SJSA1 (cell line): ENCODE measurements at regions not wholly inside any gene's neighbourhood (a gene's known extent, or its start where the extent isn't known, plus 50 kb on each side); places are given as distances from the start of the nearest gene placed in this dataset.
"Not testable (repeated sequence)": the region's sequence is repeated elsewhere in the genome, so short reads cannot be mapped to it uniquely, and the experiment has no call there.

Experiments
- DNase-seq, 2 experiments: peaks; one replicate each; pipeline ENCODE4 v3.0.0-alpha.2; 2015 to 2020; ENCODE audit warnings: low spot score in 2 of 2, low read depth in 1 of 2
- H3K27ac ChIP-seq: fragments of 250-450 bp; sonication (Bioruptor Pico); 2 replicates; pipeline ENCODE4 v1.5.1; 2020; ENCODE audit warnings: mild to moderate bottlenecking, moderate library complexity
- H3K27me3 ChIP-seq: fragments of 250-450 bp; sonication (Bioruptor Pico); replicated peaks from 2 replicates; pipeline ENCODE4 v1.5.1; 2020; ENCODE audit warnings: mild to moderate bottlenecking, moderate library complexity
- H3K36me3 ChIP-seq: fragments of 250-450 bp; sonication (Bioruptor Pico); 2 replicates; pipeline ENCODE4 v1.5.1; 2020; ENCODE audit warnings: mild to moderate bottlenecking
- H3K4me1 ChIP-seq: fragments of 250-450 bp; sonication (Bioruptor Pico); replicated peaks from 2 replicates; pipeline ENCODE4 v1.6.1; 2021; ENCODE audit warnings: mild to moderate bottlenecking
- H3K4me3 ChIP-seq: fragments of 250-450 bp; sonication (Bioruptor Pico); 2 replicates; pipeline ENCODE4 v1.5.1; 2020; ENCODE audit warnings: mild to moderate bottlenecking
- H3K9me3 ChIP-seq: fragments of 250-450 bp; sonication (Bioruptor Pico); replicated peaks from 2 replicates; pipeline ENCODE4 v1.5.1; 2020; ENCODE audit warnings: mild to moderate bottlenecking

DNA sequence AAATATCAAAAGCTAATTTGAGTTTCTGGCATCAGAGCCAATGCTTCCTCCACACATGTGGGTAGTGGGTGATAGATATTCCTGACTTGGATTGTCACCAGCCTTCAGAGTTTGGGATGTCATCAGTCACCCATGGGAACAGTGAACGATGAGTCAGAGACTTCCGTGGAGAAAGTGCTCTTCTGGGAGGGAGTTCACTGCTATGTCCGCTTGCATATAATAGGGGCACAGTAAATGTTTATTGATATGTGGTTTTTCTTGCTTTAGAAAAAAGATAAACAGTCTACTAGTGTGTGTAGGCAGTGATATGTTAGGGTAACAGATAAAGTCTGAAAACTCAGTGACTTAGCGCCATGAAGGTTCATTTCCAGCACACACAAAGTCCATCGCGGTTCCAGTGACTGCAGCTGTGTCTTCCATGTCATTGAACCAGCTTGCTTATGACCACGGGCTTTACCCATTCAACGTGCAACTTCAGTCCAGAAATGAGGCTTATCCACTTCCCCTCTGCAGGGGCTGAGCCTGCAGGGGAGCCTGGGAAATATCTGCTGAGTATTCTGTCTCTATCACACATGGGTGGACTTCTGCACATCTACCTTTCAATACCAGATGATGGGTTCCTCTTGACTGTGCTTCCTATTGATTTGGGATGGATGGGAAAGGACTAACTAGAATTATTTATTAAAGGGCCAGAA, 87.7 kb upstream of the WWC2 start:
- Histone ChIP-seq H3K27ac (no peak overlapping the region), H3K36me3 (no peaks in the 10 kb centered on the region), H3K27me3 (no peaks in the 10 kb centered on the region), H3K4me1 (peaks cover 19% of the 10 kb centered on the region), H3K9me3 (no peaks in the 10 kb centered on the region), H3K4me3 (no peak overlapping the region)
- DNase-seq = peak; percentile 76 to 90

DNA sequence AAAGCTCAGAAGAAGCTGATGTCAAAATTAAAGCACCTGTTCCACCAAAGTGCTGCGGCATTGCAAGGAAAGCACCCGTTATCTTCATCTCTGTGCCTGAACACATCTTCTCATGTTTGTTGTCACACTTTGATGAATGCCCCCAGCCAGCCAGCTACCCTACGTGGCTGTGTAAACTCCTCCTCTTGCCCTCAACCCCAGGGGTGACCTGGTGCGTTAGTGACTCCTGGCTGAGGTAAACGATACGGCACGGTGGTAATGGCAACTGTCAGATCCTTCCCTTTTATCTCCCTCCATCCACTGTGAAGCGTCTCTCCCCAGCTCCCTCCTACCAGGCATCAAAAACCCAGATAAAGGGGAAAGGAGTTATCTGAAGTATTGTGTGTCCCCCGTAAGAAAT, 90.6 kb upstream of the WWC2 start:
- H3K36me3 ChIP-seq = no peaks in the 10 kb centered on the region
- H3K27me3 ChIP-seq = no peaks in the 10 kb centered on the region
- no peak for DNase-seq
- no peak overlapping the region for H3K27ac ChIP-seq
- no peaks in the 10 kb centered on the region for H3K9me3 ChIP-seq
- peaks cover 19% of the 10 kb centered on the region for H3K4me1 ChIP-seq
- H3K4me3 ChIP-seq = no peak overlapping the region

DNA sequence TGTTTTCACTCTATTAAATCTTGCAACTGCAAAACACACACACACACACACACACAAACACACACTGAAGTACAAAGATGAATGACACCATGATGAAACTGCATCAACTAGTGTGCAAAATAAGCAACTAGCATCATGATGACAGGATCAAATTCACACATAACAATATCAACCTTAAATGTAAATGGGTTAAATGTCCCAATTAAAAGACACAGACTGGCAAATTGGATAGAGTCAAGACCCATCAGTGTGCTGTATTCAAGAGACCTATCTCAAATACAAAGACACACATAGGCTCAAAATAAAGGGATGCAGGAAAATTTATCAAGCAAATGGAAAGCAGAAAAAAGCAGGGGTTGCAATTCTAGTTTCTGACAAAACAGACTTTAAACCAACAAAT, 87.2 kb upstream of the DCTD start:
- DNase-seq, H3K36me3 ChIP-seq, H3K9me3 ChIP-seq, H3K27ac ChIP-seq, H3K27me3 ChIP-seq, H3K4me3 ChIP-seq, H3K4me1 ChIP-seq: not testable (repeated sequence)

DNA sequence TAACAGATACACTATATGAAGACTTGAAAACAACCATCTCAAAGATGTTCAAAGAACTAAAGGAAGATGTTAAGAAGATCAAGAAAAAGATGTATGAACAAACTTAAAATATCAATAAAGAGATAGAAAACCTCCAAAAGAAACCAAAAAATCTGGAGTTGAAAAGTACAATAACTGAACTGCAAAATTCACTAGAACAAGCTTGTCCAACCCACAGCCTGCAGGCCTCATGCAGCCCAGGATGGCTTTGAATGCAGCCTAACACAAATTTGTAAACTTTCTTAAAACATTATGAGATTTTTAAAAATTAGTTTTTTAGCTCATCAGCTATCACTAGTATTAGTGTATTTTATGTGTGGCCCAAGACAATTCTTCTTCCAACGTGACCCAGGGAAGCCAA, 77.0 kb upstream of the DCTD start:
- H3K4me1 ChIP-seq = no peaks in the 10 kb centered on the region
- no peak overlapping the region for H3K27ac ChIP-seq
- H3K4me3 ChIP-seq = no peak overlapping the region
- DNase-seq = no peak
- no peaks in the 10 kb centered on the region for H3K36me3 ChIP-seq
- no peaks in the 10 kb centered on the region for H3K27me3 ChIP-seq
- no peaks in the 10 kb centered on the region; the same call in 1 of the 2 replicates for H3K9me3 ChIP-seq

DNA sequence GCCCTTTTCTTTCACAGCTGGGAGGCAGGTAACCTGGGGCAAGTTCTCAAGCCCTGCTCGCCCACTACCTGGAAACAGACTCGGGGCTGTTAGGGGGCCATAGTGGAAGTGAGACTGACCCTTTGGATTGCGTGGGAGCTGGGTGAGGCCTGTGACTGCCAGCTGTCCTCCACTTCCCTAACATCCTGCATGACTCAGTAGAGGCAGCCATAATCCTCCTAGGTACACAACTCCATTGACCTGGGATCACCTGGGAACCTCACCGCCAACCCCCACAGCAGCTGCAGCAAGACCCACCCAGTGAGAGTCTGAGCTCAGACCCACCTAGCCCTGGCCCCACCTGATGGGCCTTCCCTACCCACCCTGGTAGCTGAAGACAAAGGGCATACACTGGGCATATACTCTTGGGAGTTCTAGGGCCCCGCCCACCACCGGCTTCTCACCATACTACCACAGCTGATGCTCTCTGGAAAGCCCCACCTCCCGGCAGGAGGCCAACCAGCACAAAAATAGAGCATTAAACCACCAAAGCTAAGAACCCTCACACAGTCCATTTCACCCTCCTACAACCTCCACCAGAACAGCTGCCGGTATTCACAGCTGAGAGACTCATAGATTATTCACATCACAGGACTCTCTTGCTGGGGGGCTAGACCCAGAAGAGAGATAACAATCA, 61.1 kb upstream of the DCTD start:
- no peaks in the 10 kb centered on the region for H3K9me3 ChIP-seq
- no peaks in the 10 kb centered on the region for H3K27me3 ChIP-seq
- H3K36me3 ChIP-seq = no peaks in the 10 kb centered on the region; the same call in 1 of the 2 replicates
- peak; percentile 42 to 63 for DNase-seq
- peaks cover 50% of the 10 kb centered on the region for H3K4me1 ChIP-seq
- no peak overlapping the region for H3K4me3 ChIP-seq
- H3K27ac ChIP-seq = peak overlapping the region; percentile 36

DNA sequence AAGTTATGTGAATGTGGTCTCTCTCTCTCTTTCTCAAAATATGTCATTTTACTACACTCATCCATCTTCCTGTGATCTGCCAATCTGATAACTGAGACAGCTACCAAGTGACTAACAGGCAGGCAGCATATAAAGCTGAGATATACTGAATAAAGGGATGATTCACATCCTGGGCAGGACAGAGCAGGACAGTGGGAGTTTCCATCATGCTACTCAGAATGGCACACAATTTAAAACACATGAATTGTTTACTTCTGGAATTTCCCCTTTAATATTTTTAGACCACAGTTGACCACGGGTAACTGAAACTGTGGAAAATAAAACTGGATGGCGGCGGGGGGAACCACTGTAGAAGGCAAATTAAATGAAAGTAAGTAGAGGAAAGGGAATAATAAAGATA, 58.6 kb upstream of the DCTD start:
- Histone ChIP-seq H3K27me3 (no peaks in the 10 kb centered on the region), H3K4me3 (no peak overlapping the region), H3K4me1 (peaks cover 56% of the 10 kb centered on the region), H3K27ac (peak overlapping the region; percentile 97), H3K36me3 (no peaks in the 10 kb centered on the region; the same call in 1 of the 2 replicates), H3K9me3 (no peaks in the 10 kb centered on the region)
- DNase-seq = peak; percentile 77 to 86

DNA sequence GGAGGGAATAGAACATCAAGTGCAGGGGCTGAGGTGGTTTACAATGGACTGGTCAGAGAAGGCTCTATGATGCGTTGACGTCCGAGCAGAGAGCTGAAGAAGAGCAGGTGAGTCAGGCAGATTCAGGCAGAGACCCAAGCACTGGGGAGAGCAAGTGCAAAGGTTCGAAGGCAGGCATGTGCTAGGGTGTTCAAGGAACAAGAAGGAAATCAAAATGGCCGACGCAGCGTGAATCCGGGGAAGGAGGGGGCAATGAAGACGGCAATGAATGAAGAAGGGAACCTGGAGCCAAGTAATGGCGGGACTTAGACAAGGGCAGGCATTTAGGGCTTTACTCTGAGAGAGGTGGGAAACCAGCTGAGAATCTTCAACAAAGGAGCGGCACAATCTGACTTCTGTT, 56.8 kb upstream of the DCTD start:
- H3K27me3 ChIP-seq = no peaks in the 10 kb centered on the region
- no peaks in the 10 kb centered on the region for H3K9me3 ChIP-seq
- H3K4me3 ChIP-seq = no peak overlapping the region
- peak overlapping the region; percentile 97 for H3K27ac ChIP-seq
- no peak for DNase-seq
- H3K4me1 ChIP-seq = peaks cover 56% of the 10 kb centered on the region
- H3K36me3 ChIP-seq = no peaks in the 10 kb centered on the region; the same call in 1 of the 2 replicates

DNA sequence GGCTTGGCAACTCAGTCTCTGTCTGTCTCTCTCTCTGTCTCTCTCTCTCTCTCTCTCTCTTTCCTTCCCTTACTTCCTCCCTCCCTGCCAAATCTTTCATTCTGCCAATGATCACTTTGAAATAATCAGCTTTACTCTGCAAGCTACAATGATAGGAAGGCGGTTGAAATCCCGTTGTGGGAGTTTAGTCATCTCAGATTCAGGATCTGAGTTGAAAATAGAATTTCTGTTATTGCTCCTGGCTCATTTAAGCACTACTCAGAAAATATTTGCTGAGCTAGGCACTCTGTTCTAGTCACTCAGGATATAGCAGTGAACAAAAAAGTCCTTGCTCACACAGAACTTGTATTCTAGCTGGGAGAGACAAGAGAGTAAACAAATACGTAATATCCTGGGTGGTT, 56.3 kb upstream of the DCTD start:
- peak in 1 of 2 experiments; percentile 79 for DNase-seq
- Histone ChIP-seq H3K4me1 (peaks cover 52% of the 10 kb centered on the region), H3K36me3 (no peaks in the 10 kb centered on the region; the same call in 1 of the 2 replicates), H3K4me3 (no peak overlapping the region), H3K27me3 (no peaks in the 10 kb centered on the region), H3K27ac (peak overlapping the region; percentile 97), H3K9me3 (no peaks in the 10 kb centered on the region)

DNA sequence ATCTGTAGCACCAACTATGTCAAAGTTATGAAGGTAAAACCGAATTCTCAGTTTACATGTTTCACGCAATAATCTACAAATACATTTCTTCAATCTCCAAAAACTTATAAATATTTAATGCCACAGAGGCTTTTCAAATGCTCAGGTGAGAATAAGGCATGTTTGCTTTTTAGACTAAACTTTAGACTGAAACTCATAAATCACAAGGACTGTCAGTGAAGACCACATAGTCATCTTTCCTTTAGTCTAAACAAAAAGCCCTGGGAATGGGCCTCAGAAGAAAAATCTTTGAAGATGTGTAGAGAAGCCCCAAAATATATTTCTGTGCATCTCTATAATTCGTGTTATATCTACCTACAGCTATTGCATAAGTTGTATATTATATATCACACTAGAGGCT, 54.5 kb upstream of the DCTD start:
- Histone ChIP-seq H3K9me3 (no peaks in the 10 kb centered on the region), H3K27ac (no peak overlapping the region), H3K27me3 (no peaks in the 10 kb centered on the region), H3K36me3 (no peaks in the 10 kb centered on the region; the same call in 1 of the 2 replicates), H3K4me3 (no peak overlapping the region), H3K4me1 (peaks cover 38% of the 10 kb centered on the region)
- DNase-seq = no peak

DNA sequence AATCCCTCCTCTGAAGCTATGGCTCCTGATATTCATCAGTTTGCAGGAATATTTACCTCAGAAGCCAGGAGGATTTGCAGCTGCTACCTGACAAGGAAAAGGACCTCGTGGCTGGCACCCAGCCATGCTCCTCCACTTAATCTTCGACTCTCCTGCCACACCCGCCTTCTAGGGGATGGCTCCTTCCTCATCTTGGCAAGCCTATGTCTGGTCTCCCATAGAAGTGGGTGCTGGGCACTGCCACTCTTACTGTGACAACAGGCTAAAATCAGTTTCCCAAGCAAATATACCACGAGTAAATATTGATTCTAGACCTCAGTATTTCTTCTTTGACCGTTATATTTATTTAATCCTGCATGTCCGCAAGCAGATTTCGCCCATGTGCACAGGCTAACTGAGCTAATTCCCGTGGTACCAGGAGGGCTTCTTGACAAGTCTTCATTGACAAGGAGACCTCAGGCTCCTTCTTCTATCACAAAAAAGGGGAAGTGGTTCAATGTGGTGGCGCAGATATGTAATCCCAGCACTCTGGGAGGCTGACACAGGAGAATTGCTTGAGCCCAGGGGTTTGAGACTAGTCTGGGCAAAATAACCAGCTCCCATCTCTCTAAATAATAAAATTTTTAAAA, 52.6 kb upstream of the DCTD start:
- Histone ChIP-seq H3K9me3 (no peaks in the 10 kb centered on the region), H3K4me1 (peaks cover 20% of the 10 kb centered on the region), H3K27me3 (no peaks in the 10 kb centered on the region), H3K36me3 (no peaks in the 10 kb centered on the region), H3K4me3 (no peak overlapping the region), H3K27ac (no peak overlapping the region)
- no peak for DNase-seq

DNA sequence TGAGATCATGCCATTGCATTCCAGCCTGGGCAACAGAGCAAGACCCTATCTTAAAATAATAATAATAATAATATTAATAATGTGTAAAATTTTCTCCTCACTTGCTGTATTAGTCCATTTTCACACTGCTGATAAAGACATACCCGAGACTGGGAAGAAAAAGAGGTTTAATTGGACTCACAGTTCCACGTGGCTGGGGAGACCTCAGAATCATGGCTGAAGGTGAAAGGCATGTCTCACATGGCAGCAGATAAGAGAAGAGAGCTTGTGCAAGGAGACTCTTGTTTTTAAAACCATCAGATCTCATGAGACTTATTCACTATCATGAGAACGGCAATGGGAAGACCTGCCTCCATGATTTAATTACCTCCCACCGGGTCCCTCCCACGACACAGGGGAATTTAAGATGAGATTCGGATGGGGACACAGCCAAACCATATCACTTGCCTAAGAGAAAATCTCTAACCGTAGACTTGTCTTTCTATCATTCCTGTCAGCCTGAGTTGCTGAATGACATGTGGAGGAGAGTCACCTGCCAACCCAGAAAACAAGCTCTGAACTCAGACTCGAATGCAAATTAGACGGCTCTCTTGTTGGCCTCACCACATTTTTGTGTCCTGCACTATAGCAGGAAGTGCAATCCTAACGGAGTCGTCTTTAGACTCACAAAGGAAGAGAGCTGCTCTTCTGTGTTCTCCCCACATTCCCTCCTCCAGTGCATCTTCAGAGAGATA, 51.9 kb upstream of the DCTD start:
- Histone ChIP-seq H3K27ac (no peak overlapping the region), H3K9me3 (no peaks in the 10 kb centered on the region), H3K4me3 (no peak overlapping the region), H3K4me1 (peaks cover 14% of the 10 kb centered on the region), H3K36me3 (no peaks in the 10 kb centered on the region), H3K27me3 (no peaks in the 10 kb centered on the region)
- no peak for DNase-seq

DNA sequence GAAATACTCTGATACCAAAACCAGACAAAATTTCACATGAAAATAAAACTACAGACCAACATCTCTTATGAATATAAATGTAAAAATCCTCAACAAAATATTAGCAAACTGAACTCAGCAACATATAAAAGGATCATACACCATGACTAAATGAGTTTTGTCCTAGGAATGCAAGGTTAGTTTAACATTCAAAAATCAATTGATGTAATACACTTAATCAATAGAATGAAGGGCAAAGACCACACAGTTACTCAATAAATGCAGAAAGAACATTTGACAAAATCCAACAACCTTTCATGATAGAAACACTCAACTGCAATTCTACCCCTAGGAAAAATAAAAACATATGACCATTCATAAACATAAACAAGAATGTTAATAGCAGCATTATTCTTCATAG, 50.2 kb upstream of the DCTD start:
- Histone ChIP-seq H3K27ac (no peak overlapping the region), H3K36me3 (no peaks in the 10 kb centered on the region), H3K27me3 (no peaks in the 10 kb centered on the region), H3K4me1 (no peaks in the 10 kb centered on the region), H3K4me3 (no peak overlapping the region), H3K9me3 (no peaks in the 10 kb centered on the region)
- DNase-seq = no peak
